SIG-M5 treated with dmso at 0.1 percent for 504 hours (cell line): ENCODE measurements at regions not wholly inside any gene's neighbourhood (a gene's known extent, or its start where the extent isn't known, plus 50 kb on each side); places are given as distances from the start of the nearest gene placed in this dataset.
A peak's percentile ranks its signal among the peaks of the same experiment; 100 is the strongest.
"Not testable (repeated sequence)": the region's sequence is repeated elsewhere in the genome, so short reads cannot be mapped to it uniquely, and the experiment has no call there.

Experiments used
- DNase-seq: peaks from one replicate; lab custom pipeline; 2025; ENCODE audit not compliant: unreplicated experiment; lab: John Stamatoyannopoulos, UW

DNA sequence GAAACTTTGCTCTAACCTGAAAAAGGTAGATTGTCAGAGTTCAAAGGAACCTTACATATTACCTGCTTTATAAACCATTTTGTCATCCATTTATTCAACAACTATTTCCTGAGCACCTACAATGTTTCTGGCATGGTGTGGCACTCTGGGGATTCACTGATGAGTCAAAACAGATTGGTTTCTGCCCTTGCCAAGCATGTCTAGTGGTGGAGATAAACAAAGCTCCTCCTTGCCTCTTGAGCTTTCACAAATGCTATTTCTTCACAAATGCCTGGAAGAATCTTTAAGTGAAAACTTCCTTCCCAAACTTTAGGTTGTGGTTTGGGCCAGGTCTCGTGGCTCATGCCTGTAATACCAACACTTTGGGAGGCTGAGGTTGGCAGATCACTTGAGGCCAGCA is 85.1 kb upstream of the RELN start:
- no peak for DNase-seq

DNA sequence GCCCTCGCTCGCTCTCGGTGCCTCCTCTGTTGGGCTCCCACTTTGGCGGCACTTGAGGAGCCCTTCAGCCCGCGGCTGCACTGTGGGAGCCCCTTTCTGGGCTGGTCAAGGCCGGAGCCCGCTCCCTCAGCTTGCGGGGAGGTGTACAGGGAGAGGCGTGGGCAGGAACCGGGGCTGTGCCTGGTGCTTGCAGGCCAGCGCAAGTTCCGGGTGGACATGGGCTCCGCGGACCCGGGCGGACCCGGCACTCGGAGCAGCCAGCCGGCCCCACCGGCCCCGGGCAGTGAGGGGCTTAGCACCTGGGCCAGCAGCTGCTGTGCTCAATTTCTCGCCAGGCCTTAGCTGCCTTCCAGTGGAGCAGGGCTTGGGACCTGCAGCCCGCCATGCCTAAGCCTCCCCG is 82.2 kb upstream of the RELN start:
- DNase-seq = not testable (repeated sequence)

- DNase-seq = no peak
Measured at GRCh38 chr7:104065491-104065890, 76.0 kb upstream of the RELN start.

- no peak for DNase-seq
Measured at GRCh38 chr7:104064969-104065387, 75.5 kb upstream of the RELN start.

- not testable (repeated sequence) for DNase-seq
Measured at GRCh38 chr7:104063797-104064196, 74.3 kb upstream of the RELN start.

DNA sequence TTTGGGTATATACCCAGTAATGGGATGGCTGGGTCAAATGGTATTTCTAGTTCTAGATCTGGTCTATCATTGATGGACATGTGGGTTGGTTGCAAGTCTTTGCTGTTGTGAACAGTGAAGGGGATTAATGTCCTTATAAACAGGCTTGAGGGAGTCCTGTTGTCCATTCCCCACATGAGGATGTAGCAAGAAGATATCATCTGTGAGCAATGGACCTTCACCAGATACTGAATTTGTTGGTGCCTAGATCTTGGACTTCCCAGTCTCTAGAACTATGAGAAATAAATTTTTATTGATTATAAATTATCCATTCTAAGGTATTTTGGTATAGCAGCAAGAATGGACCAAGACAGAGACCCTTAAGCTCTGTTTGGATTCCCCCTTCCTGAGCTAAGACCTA is 72.2 kb upstream of the RELN start:
- DNase-seq = no peak

DNA sequence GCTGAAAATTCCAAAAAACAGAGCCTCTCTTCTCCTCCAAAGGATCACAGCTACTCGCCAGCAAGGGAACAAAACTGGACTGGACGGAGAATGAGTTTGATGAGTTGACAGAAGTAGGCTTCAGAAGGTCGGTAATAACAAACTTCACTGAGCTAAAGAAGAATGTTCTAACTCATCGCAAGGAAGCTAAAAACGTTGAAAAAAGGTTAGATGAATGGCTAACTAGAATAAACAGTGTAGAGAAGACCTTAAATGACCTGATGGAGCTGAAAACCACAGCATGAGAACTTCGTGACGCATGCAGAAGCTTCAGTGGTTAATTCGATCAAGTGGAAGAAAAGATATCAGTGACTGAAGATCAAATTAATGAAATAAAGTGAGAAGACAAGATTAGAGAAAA is 70.4 kb upstream of the RELN start:
- not testable (repeated sequence) for DNase-seq

- no peak for DNase-seq
Measured at GRCh38 chr7:104059103-104059502, 69.6 kb upstream of the RELN start.

DNA sequence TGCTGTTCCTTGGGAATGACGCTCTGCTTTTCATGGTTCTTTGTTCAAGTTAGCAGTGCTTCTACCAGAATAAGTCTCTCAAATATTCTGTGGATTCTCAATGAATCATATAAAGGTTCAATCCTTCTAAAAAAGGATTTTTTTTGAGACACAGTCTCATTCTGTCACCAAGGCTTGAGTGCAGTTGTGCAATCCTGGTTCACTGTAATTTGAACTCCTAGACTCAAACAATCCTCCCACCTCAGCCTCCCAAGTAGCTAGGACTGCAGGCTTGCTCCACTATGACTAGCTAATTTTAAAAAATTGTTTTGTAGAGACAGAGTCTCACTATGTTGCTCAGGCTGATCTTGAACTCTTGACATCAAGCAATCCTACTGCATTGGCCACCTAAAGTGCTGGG is 64.9 kb upstream of the RELN start:
- no peak for DNase-seq

DNA sequence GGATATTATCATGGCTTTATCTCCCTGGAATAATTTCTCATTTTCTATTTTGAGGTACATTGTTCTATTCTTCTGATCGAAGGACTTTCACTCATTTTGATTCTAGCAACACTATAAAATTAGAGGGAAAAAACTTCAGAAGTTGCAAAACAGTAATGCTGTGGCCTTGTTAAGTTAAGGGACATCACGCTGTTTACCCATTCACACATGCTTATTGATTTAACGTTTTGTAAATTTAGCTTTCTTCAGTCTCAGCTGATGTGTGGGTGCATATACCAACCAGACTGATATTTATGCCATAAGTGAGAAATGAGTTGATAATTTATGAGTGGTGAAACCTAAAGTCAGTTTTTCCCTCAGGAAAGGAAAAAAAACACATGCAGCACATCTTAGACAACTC is 63.5 kb upstream of the RELN start:
- no peak for DNase-seq

DNA sequence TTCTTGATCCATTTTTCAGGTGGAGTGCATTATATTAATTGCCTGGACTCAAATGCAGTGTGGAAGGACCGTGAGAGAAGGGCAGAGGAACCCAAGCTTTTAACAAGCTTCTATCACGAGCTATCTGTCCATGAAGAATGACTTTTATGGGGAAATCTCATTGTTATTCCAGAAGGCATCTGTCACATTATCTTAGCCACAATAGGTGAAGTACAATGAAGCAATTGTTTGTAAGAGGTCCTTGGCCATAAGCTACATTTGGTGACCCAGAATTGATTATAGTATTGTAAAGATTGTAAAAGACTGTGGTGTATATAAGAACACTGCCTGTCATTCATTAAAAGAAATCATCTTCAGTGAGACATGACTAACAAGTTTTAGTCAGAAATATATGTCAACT is 58.6 kb upstream of the RELN start:
- no peak for DNase-seq

DNA sequence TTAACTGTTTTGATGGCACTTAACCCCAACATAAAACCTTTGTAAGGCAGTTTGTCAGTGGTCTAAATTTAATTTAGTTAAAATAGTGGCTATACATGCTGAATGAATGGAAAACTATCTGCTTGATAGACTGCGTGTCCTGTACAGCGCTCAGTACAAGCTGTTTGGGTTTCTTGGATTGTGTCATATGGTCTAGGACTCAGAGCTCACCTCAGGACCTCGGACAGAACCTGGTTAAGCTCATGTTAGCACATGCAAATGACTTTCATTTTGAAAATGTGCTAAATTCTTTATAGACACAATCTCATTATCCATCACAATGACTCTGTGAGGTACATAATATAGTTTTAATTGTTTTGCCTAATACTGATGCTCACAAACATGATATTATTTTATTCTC is 55.7 kb upstream of the RELN start:
- no peak for DNase-seq

DNA sequence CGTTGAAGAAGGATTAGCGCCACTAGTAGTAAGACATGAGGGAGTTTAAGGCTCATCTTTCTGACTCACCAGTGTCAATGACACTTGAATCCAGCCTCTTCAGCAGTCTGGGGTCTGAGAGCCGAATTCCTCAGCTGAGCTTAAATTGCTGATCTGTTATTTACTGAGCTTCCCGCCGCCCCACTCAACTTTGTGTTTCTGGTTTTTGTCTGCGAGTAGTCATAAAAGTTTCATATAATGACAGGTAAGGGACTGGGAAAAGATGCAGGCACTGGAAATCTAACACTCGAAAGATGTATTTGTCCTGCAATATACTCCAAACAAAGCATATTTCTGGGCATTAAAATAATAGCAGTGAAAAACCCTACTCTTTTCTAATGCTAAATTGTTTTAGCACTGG is 51.2 kb upstream of the RELN start:
- DNase-seq = no peak

- DNase-seq = peak; percentile 25
Measured at GRCh38 chr7:104039363-104039762, 49.9 kb upstream of the RELN start.
